ENCODE measurements at regions not wholly inside any gene's neighbourhood (a gene's known extent, or its start where the extent isn't known, plus 50 kb on each side); places are given as distances from the start of the nearest gene placed in this dataset.

- intact Hi-C loops (cut with micrococcal nuclease) = no loop called here
Measured at GRCh38 chr9:87062746-87063145, 115.4 kb upstream of the GAS1 start.

GRCh38 chr9:87063246-87063645 lies 115.9 kb upstream of the GAS1 start:
- Mint-ChIP-seq H3K36me3 (ENCODE audit: low read depth) (no peaks in the 10 kb centered on the region), H3K27me3 (ENCODE audit: low read depth) (no peaks in the 10 kb centered on the region), H3K4me3 (ENCODE audit: low read depth) (no peak overlapping the region), H3K4me1 (ENCODE audit: low read depth) (no peaks in the 10 kb centered on the region), H3K27ac (no peak overlapping the region), H3K9me3 (no peaks in the 10 kb centered on the region)
- intact Hi-C loops (cut with micrococcal nuclease) = no loop called here
- DNase-seq (ENCODE audit: low spot score) = no peak

More at GRCh38 chr9:87062746-87063145, 115.4 kb upstream of the GAS1 start:
- no peaks in the 10 kb centered on the region for H3K27me3 Mint-ChIP-seq (ENCODE audit: low read depth)
- no peak overlapping the region for H3K4me3 Mint-ChIP-seq (ENCODE audit: low read depth)
- H3K27ac Mint-ChIP-seq = no peak overlapping the region
- no peaks in the 10 kb centered on the region for H3K9me3 Mint-ChIP-seq
- H3K4me1 Mint-ChIP-seq (ENCODE audit: low read depth) = no peaks in the 10 kb centered on the region
- H3K36me3 Mint-ChIP-seq (ENCODE audit: low read depth) = no peaks in the 10 kb centered on the region
- no peak for DNase-seq (ENCODE audit: low spot score)

- intact Hi-C loops (cut with micrococcal nuclease) = no loop called here
- H3K27me3 Mint-ChIP-seq (ENCODE audit: low read depth) = no peaks in the 10 kb centered on the region
- no peak overlapping the region for H3K27ac Mint-ChIP-seq
- no peaks in the 10 kb centered on the region for H3K4me1 Mint-ChIP-seq (ENCODE audit: low read depth)
- H3K36me3 Mint-ChIP-seq (ENCODE audit: low read depth) = no peaks in the 10 kb centered on the region
- no peaks in the 10 kb centered on the region for H3K9me3 Mint-ChIP-seq
- DNase-seq (ENCODE audit: low spot score) = no peak
- H3K4me3 Mint-ChIP-seq (ENCODE audit: low read depth) = no peak overlapping the region
Measured at GRCh38 chr9:87063871-87064270, 116.6 kb upstream of the GAS1 start.

DNA sequence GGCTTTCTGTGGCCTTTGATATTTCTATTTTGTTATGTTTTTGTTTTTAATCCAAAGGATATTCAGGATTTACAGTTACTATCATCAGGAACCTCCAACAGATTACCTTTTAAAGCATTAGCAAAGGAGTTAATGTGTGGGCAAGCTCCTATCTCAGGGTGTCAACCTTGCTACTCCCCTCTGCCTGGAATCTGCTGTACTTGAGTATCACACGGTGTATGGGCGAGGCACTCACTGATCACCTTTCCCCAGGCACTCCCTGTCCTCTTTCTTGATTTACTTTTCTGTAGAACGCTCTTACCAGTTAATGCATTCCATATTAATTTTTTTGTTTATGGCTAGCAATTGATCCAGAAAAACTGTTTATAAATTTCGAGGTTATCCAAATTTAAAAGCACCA lies 117.0 kb upstream of the GAS1 start:
- no peaks in the 10 kb centered on the region for H3K9me3 Mint-ChIP-seq
- H3K27me3 Mint-ChIP-seq (ENCODE audit: low read depth) = no peaks in the 10 kb centered on the region
- no peaks in the 10 kb centered on the region for H3K4me1 Mint-ChIP-seq (ENCODE audit: low read depth)
- no peak for DNase-seq (ENCODE audit: low spot score)
- H3K4me3 Mint-ChIP-seq (ENCODE audit: low read depth) = no peak overlapping the region
- intact Hi-C loops (cut with micrococcal nuclease) = no loop called here
- no peak overlapping the region for H3K27ac Mint-ChIP-seq
- no peaks in the 10 kb centered on the region for H3K36me3 Mint-ChIP-seq (ENCODE audit: low read depth)

DNA sequence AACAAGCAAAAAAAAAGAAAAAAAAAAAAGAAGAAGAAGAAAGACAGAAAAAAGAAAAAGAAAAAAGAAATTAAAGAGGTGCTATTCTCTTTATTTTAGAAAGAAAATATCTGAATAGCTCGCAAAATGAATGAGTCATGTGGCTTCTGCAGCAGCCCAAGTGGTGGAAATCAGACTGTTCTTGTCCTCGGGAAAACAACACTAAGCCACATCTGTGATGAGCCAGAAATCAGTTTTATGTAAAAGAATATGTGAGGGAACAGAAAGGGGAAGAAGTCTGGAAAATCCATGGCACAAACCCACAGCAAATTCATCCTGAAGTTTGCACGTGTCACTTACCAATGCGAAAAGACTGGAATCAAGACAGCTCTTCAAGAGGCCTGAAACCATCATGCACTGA lies 118.7 kb upstream of the GAS1 start:
- H3K27ac Mint-ChIP-seq = no peak overlapping the region
- H3K36me3 Mint-ChIP-seq (ENCODE audit: low read depth) = no peaks in the 10 kb centered on the region
- no peak for DNase-seq (ENCODE audit: low spot score)
- H3K27me3 Mint-ChIP-seq (ENCODE audit: low read depth) = no peaks in the 10 kb centered on the region
- H3K4me1 Mint-ChIP-seq (ENCODE audit: low read depth) = no peaks in the 10 kb centered on the region
- intact Hi-C loops (cut with micrococcal nuclease) = no loop called here
- no peaks in the 10 kb centered on the region for H3K9me3 Mint-ChIP-seq
- H3K4me3 Mint-ChIP-seq (ENCODE audit: low read depth) = no peak overlapping the region

DNA sequence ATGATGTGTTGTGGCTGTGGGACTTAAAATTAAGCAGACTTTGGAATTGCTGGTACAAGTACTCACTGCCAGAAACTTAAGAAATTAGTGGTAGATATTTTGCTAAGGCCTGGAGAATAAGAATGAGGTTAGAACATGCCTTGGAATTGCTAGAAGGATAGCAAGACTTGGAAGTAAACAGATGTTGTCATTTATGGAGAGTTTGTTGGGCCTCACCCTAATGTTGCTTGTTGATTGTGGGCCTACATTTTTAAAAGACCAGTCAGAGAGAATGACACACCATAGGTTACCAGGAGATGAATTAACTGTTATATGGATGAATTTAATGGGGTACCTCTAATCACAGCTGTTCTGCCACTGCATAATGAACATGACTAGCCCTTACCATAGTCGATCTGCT lies 120.1 kb upstream of the GAS1 start:
- intact Hi-C loops (cut with micrococcal nuclease) = no loop called here
- no peak for DNase-seq (ENCODE audit: low spot score)
- Mint-ChIP-seq H3K4me3 (ENCODE audit: low read depth) (no peak overlapping the region), H3K27me3 (ENCODE audit: low read depth) (no peaks in the 10 kb centered on the region), H3K36me3 (ENCODE audit: low read depth) (no peaks in the 10 kb centered on the region), H3K9me3 (no peaks in the 10 kb centered on the region), H3K27ac (no peak overlapping the region), H3K4me1 (ENCODE audit: low read depth) (no peaks in the 10 kb centered on the region)

GRCh38 chr9:87068177-87068840 lies 121.0 kb upstream of the GAS1 start:
- DNase-seq (ENCODE audit: low spot score) = no peak
- intact Hi-C loops (cut with micrococcal nuclease) = no loop called here
- H3K36me3 Mint-ChIP-seq (ENCODE audit: low read depth) = no peaks in the 10 kb centered on the region
- no peaks in the 10 kb centered on the region for H3K27me3 Mint-ChIP-seq (ENCODE audit: low read depth)
- H3K4me1 Mint-ChIP-seq (ENCODE audit: low read depth) = no peaks in the 10 kb centered on the region
- no peaks in the 10 kb centered on the region for H3K9me3 Mint-ChIP-seq
- no peak overlapping the region for H3K27ac Mint-ChIP-seq
- no peak overlapping the region for H3K4me3 Mint-ChIP-seq (ENCODE audit: low read depth)

DNA sequence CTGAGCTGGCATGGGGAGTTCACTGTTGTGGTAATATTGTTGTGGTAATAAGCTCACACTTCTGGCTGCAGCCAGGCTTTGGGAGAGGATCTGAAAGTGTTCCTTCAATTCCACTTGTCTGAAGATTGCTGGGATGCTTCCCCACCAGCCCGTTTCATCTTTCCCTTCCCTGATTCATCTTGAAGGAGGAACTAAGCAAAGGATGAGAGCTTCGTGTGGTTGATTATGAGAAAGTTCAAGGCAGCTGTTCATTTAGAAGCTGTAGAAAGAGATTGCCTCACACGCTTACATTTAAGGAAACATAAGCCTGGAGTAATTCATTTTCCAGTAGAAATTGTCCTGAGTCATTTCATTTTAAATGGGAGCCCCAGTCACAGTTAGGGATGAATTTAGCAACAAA lies 122.4 kb upstream of the GAS1 start:
- H3K9me3 Mint-ChIP-seq = no peaks in the 10 kb centered on the region
- no peak for DNase-seq (ENCODE audit: low spot score)
- H3K36me3 Mint-ChIP-seq (ENCODE audit: low read depth) = no peaks in the 10 kb centered on the region
- H3K27me3 Mint-ChIP-seq (ENCODE audit: low read depth) = no peaks in the 10 kb centered on the region
- no peak overlapping the region for H3K27ac Mint-ChIP-seq
- no peak overlapping the region for H3K4me3 Mint-ChIP-seq (ENCODE audit: low read depth)
- no peaks in the 10 kb centered on the region for H3K4me1 Mint-ChIP-seq (ENCODE audit: low read depth)
- intact Hi-C loops (cut with micrococcal nuclease) = no loop called here

GRCh38 chr9:87070336-87070735 lies 123.0 kb upstream of the GAS1 start:
- H3K4me3 Mint-ChIP-seq (ENCODE audit: low read depth) = no peak overlapping the region
- no peaks in the 10 kb centered on the region for H3K9me3 Mint-ChIP-seq
- intact Hi-C loops (cut with micrococcal nuclease) = no loop called here
- no peaks in the 10 kb centered on the region for H3K4me1 Mint-ChIP-seq (ENCODE audit: low read depth)
- no peak overlapping the region for H3K27ac Mint-ChIP-seq
- no peaks in the 10 kb centered on the region for H3K36me3 Mint-ChIP-seq (ENCODE audit: low read depth)
- no peak for DNase-seq (ENCODE audit: low spot score)
- no peaks in the 10 kb centered on the region for H3K27me3 Mint-ChIP-seq (ENCODE audit: low read depth)

GRCh38 chr9:87071473-87071872 lies 124.2 kb upstream of the GAS1 start:
- Mint-ChIP-seq H3K9me3 (no peaks in the 10 kb centered on the region), H3K4me3 (ENCODE audit: low read depth) (no peak overlapping the region), H3K36me3 (ENCODE audit: low read depth) (no peaks in the 10 kb centered on the region), H3K27me3 (ENCODE audit: low read depth) (no peaks in the 10 kb centered on the region), H3K27ac (no peak overlapping the region), H3K4me1 (ENCODE audit: low read depth) (no peaks in the 10 kb centered on the region)
- intact Hi-C loops (cut with micrococcal nuclease) = no loop called here
- no peak for DNase-seq (ENCODE audit: low spot score)

GRCh38 chr9:87073692-87074091 lies 126.4 kb upstream of the GAS1 start:
- Mint-ChIP-seq H3K27ac (no peak overlapping the region), H3K9me3 (no peaks in the 10 kb centered on the region), H3K27me3 (ENCODE audit: low read depth) (no peaks in the 10 kb centered on the region), H3K36me3 (ENCODE audit: low read depth) (no peaks in the 10 kb centered on the region), H3K4me3 (ENCODE audit: low read depth) (no peak overlapping the region), H3K4me1 (ENCODE audit: low read depth) (no peaks in the 10 kb centered on the region)
- DNase-seq (ENCODE audit: low spot score) = no peak
- intact Hi-C loops (cut with micrococcal nuclease) = no loop called here

DNA sequence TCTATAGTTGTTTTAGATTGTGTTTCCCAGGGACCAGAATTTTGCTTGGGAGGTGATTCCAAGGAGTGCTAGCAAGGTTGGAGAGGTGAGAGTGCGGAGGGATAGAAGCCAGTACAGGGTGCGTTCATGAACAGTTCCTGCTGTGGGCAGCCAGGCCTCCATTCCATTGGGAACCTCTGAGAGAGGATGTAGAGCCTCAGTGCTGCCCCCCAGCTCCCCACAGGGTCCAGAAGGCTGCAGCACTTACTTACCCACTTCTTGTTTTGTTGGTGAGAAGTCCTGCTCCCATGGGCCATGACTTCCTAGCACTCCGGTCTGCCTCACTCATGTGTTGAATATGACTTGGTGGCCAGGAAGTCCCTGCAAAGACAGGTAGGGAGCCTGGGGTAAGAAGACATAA lies 128.2 kb upstream of the GAS1 start:
- H3K4me1 Mint-ChIP-seq (ENCODE audit: low read depth) = no peaks in the 10 kb centered on the region
- no peak for DNase-seq (ENCODE audit: low spot score)
- H3K9me3 Mint-ChIP-seq = no peaks in the 10 kb centered on the region
- H3K4me3 Mint-ChIP-seq (ENCODE audit: low read depth) = no peak overlapping the region
- H3K36me3 Mint-ChIP-seq (ENCODE audit: low read depth) = no peaks in the 10 kb centered on the region
- H3K27ac Mint-ChIP-seq = no peak overlapping the region
- H3K27me3 Mint-ChIP-seq (ENCODE audit: low read depth) = no peaks in the 10 kb centered on the region
- intact Hi-C loops (cut with micrococcal nuclease) = no loop called here

DNA sequence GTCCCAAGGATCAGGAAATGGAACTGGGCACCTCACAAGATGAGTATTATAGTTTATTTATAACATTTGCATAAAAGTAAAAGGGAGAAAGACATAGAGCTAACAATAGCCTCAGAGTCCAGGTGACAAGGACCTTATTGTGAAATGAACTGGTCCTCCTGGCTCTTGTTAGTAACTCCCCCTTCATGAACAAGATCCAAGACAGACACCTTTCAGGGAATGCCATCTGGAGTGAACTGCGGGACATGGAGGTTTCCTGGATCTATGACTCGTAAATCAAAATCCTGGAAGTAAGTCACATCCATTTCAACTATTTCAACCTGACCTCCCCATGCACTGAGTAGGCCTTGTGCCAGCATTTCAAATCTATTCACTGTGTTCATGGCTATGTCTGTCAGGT lies 129.5 kb upstream of the GAS1 start:
- no peak overlapping the region for H3K27ac Mint-ChIP-seq
- H3K27me3 Mint-ChIP-seq (ENCODE audit: low read depth) = no peaks in the 10 kb centered on the region
- DNase-seq (ENCODE audit: low spot score) = no peak
- intact Hi-C loops (cut with micrococcal nuclease) = no loop called here
- no peaks in the 10 kb centered on the region for H3K4me1 Mint-ChIP-seq (ENCODE audit: low read depth)
- no peak overlapping the region for H3K4me3 Mint-ChIP-seq (ENCODE audit: low read depth)
- no peaks in the 10 kb centered on the region for H3K36me3 Mint-ChIP-seq (ENCODE audit: low read depth)
- H3K9me3 Mint-ChIP-seq = no peaks in the 10 kb centered on the region

- Mint-ChIP-seq H3K27me3 (ENCODE audit: low read depth) (no peaks in the 10 kb centered on the region), H3K36me3 (ENCODE audit: low read depth) (no peaks in the 10 kb centered on the region), H3K27ac (no peak overlapping the region), H3K9me3 (no peaks in the 10 kb centered on the region), H3K4me1 (ENCODE audit: low read depth) (no peaks in the 10 kb centered on the region), H3K4me3 (ENCODE audit: low read depth) (no peak overlapping the region)
- intact Hi-C loops (cut with micrococcal nuclease) = no loop called here
- DNase-seq (ENCODE audit: low spot score) = no peak
Measured at GRCh38 chr9:87077986-87078385, 130.7 kb upstream of the GAS1 start.

Data from activated T-helper 2 cell treated with anti-CD3 and anti-CD28 coated beads, Interferon-gamma antibody, Interleukin-2, Interleukin-4, amounts not matched to agents 10 μg/mL and 5 μg/mL and 100 μg/mL, durations not matched to agents 14 hours and 24 hours and 36 hours (primary cell).